ENCODE measurements at regions not wholly inside any gene's neighbourhood (a gene's known extent, or its start where the extent isn't known, plus 50 kb on each side); places are given as distances from the start of the nearest gene placed in this dataset.
A peak's percentile ranks its signal among the peaks of the same experiment; 100 is the strongest.

DNA sequence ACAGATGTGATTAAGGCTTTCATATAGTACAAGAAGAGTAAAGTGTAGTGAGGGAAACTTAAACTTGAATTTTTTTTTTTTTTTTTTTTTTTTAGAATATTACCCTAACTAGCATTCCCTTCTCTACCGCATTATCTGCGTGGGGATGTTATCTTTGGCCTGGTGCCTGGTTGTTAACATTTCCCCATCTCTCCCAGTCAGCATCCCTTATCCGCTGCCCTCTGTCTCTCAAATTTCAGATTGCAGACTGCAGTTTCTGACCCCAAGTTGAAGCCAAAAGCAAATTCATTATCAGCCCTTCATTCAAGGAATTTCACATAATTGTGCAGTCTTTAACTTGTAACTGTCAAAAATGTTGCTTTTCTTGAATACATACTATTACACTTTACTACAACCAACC is 353.0 kb downstream of the PLOD2 start:
- Histone ChIP-seq H3K9me3 (ENCODE audit: control insufficient read depth, low read length) (no peaks in the 10 kb centered on the region), H3K36me3 (ENCODE audit: control insufficient read depth, insufficient read depth, low read length) (no peaks in the 10 kb centered on the region), H3K4me3 (ENCODE audit: low read length) (no peak overlapping the region), H3K27me3 (ENCODE audit: control insufficient read depth, insufficient read depth, low read length, poor library complexity, severe bottlenecking) (no peaks in the 10 kb centered on the region), H3K4me1 (ENCODE audit: control insufficient read depth, insufficient read depth, low read length) (no peaks in the 10 kb centered on the region), H3K27ac (ENCODE audit: low read depth, low read length) (no peak overlapping the region), H3K9ac (ENCODE audit: extremely low read depth, low read length, poor library complexity, severe bottlenecking) (no peak overlapping the region)
- Mint-ChIP-seq H3K4me1 (peaks cover 20% of the 10 kb centered on the region), H3K4me3 (no peak overlapping the region), H3K27me3 (ENCODE audit: insufficient read depth) (no peaks in the 10 kb centered on the region), H3K27ac (no peak overlapping the region), H3K36me3 (ENCODE audit: low read depth) (no peaks in the 10 kb centered on the region), H3K9me3 (no peaks in the 10 kb centered on the region)
- DNase-seq: peak; percentile 59
- 59 to 63% methylated on average over 1 to 3 of the region's 3 CpGs for WGBS, 2 experiments (ENCODE audit: insufficient coverage in 1 of 2, insufficient read length in 1 of 2)
- TF ChIP-seq, protein P1, sequence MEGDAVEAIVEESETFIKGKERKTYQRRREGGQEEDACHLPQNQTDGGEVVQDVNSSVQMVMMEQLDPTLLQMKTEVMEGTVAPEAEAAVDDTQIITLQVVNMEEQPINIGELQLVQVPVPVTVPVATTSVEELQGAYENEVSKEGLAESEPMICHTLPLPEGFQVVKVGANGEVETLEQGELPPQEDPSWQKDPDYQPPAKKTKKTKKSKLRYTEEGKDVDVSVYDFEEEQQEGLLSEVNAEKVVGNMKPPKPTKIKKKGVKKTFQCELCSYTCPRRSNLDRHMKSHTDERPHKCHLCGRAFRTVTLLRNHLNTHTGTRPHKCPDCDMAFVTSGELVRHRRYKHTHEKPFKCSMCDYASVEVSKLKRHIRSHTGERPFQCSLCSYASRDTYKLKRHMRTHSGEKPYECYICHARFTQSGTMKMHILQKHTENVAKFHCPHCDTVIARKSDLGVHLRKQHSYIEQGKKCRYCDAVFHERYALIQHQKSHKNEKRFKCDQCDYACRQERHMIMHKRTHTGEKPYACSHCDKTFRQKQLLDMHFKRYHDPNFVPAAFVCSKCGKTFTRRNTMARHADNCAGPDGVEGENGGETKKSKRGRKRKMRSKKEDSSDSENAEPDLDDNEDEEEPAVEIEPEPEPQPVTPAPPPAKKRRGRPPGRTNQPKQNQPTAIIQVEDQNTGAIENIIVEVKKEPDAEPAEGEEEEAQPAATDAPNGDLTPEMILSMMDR (conservative IDR thresholded peaks at IDR 0.05): peak; percentile 66

DNA sequence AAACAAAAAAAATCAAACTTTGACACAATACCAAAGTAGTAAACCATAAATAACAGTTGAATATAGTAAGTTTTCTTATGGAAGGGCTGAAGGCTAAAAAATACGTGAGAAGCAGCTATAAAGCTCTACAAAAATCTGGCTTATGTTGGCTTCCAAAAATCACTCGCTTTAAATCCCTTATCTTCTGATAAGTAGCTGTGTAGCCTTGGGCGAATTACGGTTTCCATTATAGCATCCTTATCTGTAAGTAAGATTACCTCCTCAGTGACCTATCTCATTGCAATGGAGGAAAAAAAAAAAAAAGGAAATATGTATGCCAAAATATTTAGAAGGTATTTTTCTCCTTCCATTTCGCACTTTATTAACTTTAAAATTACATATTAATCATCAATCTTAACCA is 348.6 kb downstream of the PLOD2 start:
- no peak for DNase-seq
- H3K36me3 Mint-ChIP-seq (ENCODE audit: low read depth): no peaks in the 10 kb centered on the region
- no peak overlapping the region for H3K27ac Mint-ChIP-seq
- no peak overlapping the region for H3K4me3 Mint-ChIP-seq
- no peak overlapping the region for H3K27ac ChIP-seq (ENCODE audit: low read depth, low read length)
- TF ChIP-seq, protein P1 (conservative IDR thresholded peaks at IDR 0.05): no peak
- H3K4me3 ChIP-seq (ENCODE audit: low read length): no peak overlapping the region
- no peaks in the 10 kb centered on the region for H3K27me3 Mint-ChIP-seq (ENCODE audit: insufficient read depth)
- H3K4me1 ChIP-seq (ENCODE audit: control insufficient read depth, insufficient read depth, low read length): no peaks in the 10 kb centered on the region
- H3K9me3 ChIP-seq (ENCODE audit: control insufficient read depth, low read length): no peaks in the 10 kb centered on the region
- H3K36me3 ChIP-seq (ENCODE audit: control insufficient read depth, insufficient read depth, low read length): no peaks in the 10 kb centered on the region
- H3K9ac ChIP-seq (ENCODE audit: extremely low read depth, low read length, poor library complexity, severe bottlenecking): no peak overlapping the region
- 71 to 100% methylated on average over 1 to 5 of the region's 5 CpGs for WGBS, 2 experiments (ENCODE audit: insufficient coverage in 1 of 2, insufficient read length in 1 of 2)
- H3K4me1 Mint-ChIP-seq: peaks cover 26% of the 10 kb centered on the region
- H3K9me3 Mint-ChIP-seq: no peaks in the 10 kb centered on the region
- no peaks in the 10 kb centered on the region for H3K27me3 ChIP-seq (ENCODE audit: control insufficient read depth, insufficient read depth, low read length, poor library complexity, severe bottlenecking)

DNA sequence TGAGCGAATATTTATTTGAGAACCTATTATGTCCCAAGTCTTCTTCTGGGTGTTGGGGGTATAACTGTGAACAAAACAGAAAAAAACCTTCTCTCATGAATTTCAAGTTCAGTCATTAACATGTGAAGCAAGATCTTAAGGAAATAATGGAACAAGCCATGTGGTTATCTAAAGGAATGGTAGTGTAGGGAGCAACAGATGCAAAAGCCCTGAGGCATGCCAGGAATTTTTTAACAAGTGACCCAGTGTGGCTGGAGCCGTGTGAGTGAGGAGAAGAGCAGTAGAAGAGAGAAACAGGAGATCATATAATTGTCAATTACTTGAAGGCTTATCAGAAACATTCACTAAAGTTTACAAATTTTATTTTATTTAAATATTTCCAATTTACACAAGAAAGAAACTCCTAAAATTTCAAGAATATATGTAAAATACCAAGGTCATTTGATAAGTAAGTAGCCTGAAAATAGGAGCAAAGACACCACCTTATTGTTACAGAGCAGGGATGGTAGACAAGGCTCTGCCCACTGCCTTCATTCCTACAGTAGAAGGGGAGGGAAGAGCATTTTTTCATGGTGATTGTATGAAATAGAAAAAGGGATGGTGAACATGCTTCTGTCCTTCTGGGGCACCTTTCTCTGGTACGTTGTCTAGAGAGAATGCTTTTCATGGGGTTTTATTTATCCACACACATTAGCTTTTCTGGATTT is 345.1 kb downstream of the PLOD2 start:
- no peaks in the 10 kb centered on the region for H3K27me3 ChIP-seq (ENCODE audit: control insufficient read depth, insufficient read depth, low read length, poor library complexity, severe bottlenecking)
- TF ChIP-seq, protein P1 (conservative IDR thresholded peaks at IDR 0.05): no peak
- H3K27ac ChIP-seq (ENCODE audit: low read depth, low read length): no peak overlapping the region
- H3K9ac ChIP-seq (ENCODE audit: extremely low read depth, low read length, poor library complexity, severe bottlenecking): no peak overlapping the region
- H3K9me3 Mint-ChIP-seq: peaks cover 11% of the 10 kb centered on the region
- H3K4me3 Mint-ChIP-seq: no peak overlapping the region
- 68% methylated on average over 2 of the region's 3 CpGs; no CpG with 5 or more reads in 1 of the 2 experiments for WGBS, 2 experiments (ENCODE audit: insufficient coverage in 1 of 2, insufficient read length in 1 of 2)
- peaks cover 5% of the 10 kb centered on the region for H3K9me3 ChIP-seq (ENCODE audit: control insufficient read depth, low read length)
- H3K4me1 ChIP-seq (ENCODE audit: control insufficient read depth, insufficient read depth, low read length): no peaks in the 10 kb centered on the region
- no peak overlapping the region for H3K4me3 ChIP-seq (ENCODE audit: low read length)
- DNase-seq: peak; percentile 78
- H3K36me3 ChIP-seq (ENCODE audit: control insufficient read depth, insufficient read depth, low read length): no peaks in the 10 kb centered on the region
- no peak overlapping the region for H3K27ac Mint-ChIP-seq
- H3K4me1 Mint-ChIP-seq: peaks cover 11% of the 10 kb centered on the region
- H3K36me3 Mint-ChIP-seq (ENCODE audit: low read depth): no peaks in the 10 kb centered on the region
- no peaks in the 10 kb centered on the region for H3K27me3 Mint-ChIP-seq (ENCODE audit: insufficient read depth)
